LNCaP clone FGC (cell line): ENCODE measurements at regions not wholly inside any gene's neighbourhood (a gene's known extent, or its start where the extent isn't known, plus 50 kb on each side); places are given as distances from the start of the nearest gene placed in this dataset.
"Not testable (repeated sequence)": the region's sequence is repeated elsewhere in the genome, so short reads cannot be mapped to it uniquely, and the experiment has no call there.

Experiments
- DNase-seq: peaks from one replicate; pipeline ENCODE4 v3.0.0-alpha.2; 2011; ENCODE audit warnings: low read depth
- H3K4me3 ChIP-seq: 2 replicates; pipeline ENCODE4 v1.5.1; 2011; ENCODE audit warnings: mild to moderate bottlenecking, low read depth, low read length, control low read depth
- TF ChIP-seq, protein P1 (sequence below): IDR thresholded peaks from 2 replicates; pipeline ENCODE4 v1.5.1; 2012; ENCODE audit warnings: mild to moderate bottlenecking; ENCODE audit not compliant: control insufficient read depth, insufficient read depth; ENCODE audit errors: extremely low read depth

DNA sequence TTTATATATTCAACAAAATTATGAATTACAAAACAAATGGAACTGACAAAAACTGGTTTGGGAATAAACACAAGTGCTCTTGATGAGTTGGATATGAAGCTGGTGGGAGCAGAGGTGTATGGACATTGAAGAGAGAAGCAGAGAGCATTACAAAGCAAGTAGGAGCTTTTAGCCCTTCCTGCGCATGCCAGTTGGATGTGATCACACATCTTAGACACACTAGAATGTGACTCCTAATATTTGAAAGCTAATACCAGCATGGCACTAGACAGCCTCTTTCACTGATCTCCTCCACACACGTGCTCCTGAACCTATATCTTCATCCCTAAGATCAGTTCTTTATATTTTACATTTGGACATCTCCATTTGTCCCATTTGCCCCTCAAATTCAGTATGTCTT, 298.1 kb downstream of the MTX2 start:
- no peak for DNase-seq
- no peak overlapping the region for H3K4me3 ChIP-seq
- TF ChIP-seq, protein P1, sequence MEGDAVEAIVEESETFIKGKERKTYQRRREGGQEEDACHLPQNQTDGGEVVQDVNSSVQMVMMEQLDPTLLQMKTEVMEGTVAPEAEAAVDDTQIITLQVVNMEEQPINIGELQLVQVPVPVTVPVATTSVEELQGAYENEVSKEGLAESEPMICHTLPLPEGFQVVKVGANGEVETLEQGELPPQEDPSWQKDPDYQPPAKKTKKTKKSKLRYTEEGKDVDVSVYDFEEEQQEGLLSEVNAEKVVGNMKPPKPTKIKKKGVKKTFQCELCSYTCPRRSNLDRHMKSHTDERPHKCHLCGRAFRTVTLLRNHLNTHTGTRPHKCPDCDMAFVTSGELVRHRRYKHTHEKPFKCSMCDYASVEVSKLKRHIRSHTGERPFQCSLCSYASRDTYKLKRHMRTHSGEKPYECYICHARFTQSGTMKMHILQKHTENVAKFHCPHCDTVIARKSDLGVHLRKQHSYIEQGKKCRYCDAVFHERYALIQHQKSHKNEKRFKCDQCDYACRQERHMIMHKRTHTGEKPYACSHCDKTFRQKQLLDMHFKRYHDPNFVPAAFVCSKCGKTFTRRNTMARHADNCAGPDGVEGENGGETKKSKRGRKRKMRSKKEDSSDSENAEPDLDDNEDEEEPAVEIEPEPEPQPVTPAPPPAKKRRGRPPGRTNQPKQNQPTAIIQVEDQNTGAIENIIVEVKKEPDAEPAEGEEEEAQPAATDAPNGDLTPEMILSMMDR = no peak

DNA sequence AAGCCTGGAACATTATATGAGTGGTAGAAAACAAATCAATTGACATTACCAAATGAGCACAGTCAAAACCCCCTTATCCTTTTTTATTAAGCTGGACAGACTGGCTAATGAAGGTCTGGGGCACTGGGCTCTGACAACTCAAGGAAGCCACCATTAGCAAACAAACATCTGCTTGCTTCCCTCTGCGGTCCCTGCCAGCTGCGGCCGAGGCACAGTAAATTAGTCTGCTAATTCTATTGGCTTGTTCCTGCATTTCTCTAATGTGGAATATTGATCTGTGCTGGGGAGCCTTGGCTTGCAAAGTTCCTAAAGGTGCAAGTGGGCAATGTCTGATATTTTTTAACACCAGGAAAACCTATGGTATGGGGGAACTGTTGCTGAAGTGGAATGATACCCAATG, 300.3 kb downstream of the MTX2 start:
- TF ChIP-seq, protein P1 = no peak
- DNase-seq = no peak
- H3K4me3 ChIP-seq = no peak overlapping the region

DNA sequence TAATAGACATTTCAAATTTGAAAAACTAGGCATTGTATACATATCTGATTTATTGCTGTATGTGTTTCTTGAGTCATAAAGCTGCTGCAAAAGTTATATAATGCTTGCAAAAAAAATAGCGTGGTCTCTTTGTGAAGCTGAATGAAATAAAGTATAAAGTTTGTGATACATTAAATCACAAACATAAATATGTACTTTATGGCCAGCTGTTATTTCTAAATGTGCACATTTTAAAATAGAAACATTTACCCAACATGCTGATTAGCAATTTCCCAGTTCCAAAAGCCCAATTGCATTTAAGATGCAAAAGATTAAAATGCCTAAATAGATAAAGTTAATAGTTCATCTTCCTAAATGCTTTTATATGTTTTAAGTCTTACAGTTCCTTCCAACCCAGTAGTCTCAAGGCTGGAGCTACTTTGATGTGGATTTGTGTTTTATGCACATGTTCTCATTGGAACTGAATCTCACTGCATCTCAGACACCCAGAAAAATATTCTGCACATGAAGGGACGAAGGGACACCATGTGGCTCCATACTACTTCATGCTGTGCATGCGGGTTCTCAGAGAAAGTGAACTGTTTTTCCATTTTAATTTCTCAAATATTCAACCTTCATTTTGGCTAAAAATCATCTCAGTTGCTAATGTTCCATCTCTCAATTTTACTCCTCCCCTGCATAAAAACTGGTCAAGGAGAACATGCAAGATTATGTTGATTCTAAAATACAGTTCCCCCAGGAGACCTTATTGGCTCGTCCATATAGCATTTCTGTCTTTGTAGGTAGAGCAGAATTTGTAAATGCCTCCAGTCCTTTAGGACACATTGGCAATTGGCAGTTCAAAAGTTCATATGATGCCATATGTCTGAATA, 304.6 kb downstream of the MTX2 start:
- H3K4me3 ChIP-seq = no peak overlapping the region
- TF ChIP-seq, protein P1 = no peak
- no peak for DNase-seq

DNA sequence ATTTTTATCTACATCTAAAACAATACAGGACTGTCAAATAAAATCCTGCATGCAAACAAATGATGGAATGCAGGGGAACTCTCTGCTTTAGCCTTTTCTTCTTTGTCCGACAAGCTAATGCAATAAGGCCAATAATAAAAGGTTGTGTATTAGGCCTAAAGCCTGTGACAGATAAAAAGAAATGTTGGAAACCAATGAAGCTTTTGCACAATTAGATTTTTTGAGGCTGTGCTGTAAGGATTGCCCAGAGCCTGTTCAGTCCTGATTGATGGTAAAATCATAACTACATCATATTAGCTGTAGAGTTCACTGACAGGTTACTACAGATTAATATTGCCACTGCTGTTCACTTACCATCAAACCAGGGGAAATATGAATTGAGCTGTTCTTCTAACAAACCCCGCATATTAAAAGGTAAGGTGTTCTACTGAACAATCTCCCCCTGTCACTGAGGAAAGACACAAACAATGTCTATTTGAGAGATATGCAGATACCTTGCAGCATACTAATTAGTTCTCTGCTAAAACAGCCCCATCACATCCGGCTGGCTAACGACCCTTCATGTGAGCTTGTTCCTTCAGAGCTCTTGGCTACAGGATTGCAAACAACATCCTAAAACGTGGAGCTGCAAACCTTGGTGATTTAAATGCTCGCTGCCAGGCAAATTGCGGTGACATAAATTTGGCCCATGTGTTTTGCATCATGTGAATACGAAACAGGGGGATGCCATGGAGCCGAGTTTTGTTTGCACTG, 305.4 kb downstream of the MTX2 start:
- no peak for DNase-seq
- H3K4me3 ChIP-seq = no peak overlapping the region
- TF ChIP-seq, protein P1 = no peak

DNA sequence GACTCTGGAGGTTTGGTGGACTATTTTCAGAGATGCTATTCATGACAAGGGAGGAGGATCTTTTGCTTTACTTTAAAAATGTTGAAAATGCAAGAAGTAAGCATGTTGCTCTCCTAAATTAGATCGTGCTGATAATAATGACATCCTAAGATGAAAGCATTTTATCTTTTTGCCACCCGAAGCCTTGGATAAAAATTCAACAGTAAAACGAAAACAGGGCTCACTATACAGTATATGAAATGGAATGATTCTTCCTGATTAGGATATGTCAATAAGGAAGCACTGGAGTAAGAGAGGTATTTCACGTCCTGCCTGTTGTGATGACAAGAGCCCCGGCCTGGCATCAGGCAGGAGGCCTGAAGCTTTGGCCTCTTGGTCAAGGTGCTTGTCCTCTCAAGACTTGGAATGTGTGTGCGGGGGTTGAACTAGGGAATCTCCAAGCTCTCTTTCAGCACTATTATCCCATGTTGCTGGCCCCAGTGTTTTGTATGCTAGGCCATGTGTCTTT, 306.0 kb downstream of the MTX2 start:
- TF ChIP-seq, protein P1 = no peak
- no peak for DNase-seq
- no peak overlapping the region for H3K4me3 ChIP-seq

DNA sequence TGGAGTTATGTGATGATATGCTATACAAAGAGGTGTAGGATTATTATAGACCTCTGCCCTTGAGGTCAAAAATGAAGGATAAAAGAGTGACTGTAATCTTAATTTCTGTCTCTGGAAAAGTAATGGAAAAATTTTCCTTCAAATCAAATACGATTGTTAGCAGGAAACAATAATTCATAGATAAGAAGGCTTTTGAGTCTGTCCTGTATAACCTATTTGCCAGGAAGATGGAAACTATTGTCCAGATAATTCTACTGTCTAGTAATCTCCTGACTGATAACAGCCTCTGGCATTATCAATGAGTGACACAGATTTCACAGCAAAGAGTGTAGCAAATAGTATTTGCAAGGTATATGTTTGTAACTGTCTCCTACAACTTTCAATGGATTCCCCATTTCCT, 307.8 kb downstream of the MTX2 start:
- TF ChIP-seq, protein P1 = no peak
- H3K4me3 ChIP-seq = no peak overlapping the region
- no peak for DNase-seq

DNA sequence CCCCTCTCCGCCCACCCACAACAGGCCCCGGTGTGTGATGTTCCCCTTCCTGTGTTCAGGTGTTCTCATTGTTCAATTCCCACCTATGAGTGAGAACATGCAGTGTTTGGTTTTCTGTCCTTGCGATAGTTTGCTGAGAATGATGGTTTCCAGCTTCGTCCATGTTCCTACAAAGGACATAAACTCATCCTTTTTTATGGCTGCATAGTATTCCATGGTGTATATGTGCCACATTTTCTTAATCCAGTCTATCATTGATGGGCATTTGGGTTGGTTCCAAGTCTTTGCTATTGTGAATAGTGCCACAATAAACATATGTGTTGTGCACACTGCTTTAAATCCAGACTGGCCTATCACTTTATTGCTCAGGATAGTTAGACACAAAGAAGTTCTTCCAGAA, 309.1 kb downstream of the MTX2 start:
- not testable (repeated sequence) for H3K4me3 ChIP-seq, DNase-seq
